Ecto neural progenitor cell (in vitro differentiated cells): ENCODE measurements at regions not wholly inside any gene's neighbourhood (a gene's known extent, or its start where the extent isn't known, plus 50 kb on each side); places are given as distances from the start of the nearest gene placed in this dataset.

ENCODE experiments used
- DNase-seq: peaks from one replicate; pipeline ENCODE4 v3.0.0-alpha.2; 2018; ENCODE audit warnings: low spot score

DNA sequence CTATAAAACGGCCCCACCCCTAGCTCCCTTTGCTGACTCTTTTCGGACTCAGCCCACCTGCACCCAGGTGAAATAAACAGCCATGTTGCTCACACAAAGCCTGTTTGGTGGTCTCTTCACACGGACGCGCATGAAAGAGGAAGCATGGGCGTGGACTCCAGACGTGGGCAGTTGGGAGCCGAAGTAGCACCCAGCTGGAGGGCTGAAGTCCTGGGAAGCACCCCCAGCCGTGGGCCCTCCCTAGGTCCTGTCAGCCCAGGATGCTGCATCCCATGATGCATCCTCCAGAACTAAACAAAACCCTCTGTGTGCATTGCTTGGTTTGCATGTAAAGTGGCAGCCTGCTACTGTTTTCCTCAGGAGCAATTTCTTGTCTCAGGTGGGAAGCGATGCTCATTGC is 62.1 kb upstream of the CFAP46 start:
- no peak for DNase-seq

GRCh38 chr10:133003188-133003587 is 60.8 kb upstream of the CFAP46 start:
- DNase-seq, result no peak

GRCh38 chr10:133002685-133003084 is 60.3 kb upstream of the CFAP46 start:
- no peak for DNase-seq

DNA sequence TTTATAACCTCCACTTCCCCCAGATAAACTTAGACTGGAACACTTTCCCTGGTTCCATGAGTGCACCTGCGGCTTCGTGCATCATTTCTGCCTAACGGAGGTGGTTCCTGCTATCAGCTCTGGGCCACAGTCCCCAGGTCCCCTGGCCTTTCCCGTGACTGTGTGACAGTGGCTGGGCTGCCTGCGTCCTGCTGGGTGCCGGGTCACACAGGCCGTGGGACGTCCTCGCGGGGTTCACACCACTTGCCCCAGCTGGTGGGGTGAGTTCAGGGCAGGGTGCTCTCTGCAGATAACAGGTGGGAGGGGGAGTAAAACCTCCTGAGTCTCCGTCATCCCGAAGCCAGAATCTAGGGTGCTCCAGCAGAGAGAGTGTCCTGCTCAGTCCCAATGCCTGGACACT is 58.7 kb upstream of the CFAP46 start:
- no peak for DNase-seq

- DNase-seq, result no peak
Measured at GRCh38 chr10:133000648-133001047, 58.3 kb upstream of the CFAP46 start.

GRCh38 chr10:132997517-132998265 is 55.3 kb upstream of the CFAP46 start:
- DNase-seq, result no peak

DNA sequence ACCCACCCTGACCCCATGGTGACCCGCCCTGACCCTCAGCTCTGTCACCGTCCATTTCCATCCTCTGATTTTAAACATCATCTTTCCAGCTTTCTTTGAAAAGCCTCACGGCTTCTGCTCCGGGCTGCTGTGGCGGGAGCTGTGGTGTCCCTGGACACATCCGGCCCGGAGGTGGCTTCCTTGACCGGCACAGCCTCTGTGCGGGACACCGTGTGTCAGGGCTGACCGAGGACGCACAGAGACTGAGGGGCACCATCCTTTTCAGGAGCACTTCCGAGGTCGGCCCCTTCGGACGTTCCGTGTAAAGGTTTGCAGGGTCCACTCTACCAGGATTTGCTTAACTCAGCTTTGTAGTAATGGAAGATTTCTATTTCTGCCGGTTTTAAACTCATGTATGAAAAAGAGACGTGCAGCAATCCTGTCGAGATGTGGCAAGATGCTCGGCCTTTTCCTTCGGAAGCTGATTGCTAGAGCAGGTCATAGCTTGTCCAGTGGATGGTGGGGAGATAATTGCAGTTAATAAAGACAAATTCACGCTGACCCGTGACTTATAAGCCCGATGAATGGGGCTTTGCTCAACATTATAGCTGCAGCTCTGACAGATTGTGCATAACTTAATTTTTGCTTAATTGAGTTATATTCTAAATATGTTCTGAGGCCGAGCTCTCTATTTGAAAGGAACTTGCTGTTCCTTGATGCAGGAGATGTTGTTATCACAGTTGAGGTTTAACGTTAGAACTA is 54.4 kb upstream of the CFAP46 start:
- DNase-seq, result no peak

DNA sequence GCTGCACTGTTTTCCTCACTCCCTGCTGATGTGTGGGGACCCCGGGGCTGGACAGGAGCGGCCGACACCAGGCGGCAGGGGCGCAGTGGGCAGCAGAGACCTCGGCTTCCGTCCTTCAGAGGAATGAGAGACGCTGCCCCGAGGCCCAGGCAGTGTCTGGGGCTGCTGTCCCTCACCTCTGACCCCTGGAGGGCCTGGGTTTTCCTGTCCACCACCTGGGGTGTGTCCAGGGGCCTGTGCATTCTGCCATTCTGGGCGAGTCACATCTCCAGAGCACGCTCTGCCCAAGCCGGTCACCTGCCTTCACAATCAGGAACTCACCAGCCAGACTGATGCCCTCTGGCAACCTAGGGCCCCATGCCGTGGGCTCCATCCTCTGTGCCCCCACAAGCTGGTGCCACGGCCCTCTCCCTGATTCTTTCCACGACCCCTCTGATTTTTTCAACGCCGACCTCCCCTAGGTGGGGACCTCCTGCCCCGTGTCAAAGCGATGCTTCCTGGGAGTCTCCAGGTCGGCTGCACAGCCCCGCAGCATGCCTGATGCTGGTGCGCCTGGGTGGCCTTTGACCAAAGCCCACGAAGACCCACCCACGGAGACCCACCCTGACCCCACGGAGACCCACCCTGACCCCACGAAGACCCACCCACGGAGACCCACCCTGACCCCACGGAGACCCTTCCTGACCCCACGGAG is 53.7 kb upstream of the CFAP46 start:
- no peak for DNase-seq

DNA sequence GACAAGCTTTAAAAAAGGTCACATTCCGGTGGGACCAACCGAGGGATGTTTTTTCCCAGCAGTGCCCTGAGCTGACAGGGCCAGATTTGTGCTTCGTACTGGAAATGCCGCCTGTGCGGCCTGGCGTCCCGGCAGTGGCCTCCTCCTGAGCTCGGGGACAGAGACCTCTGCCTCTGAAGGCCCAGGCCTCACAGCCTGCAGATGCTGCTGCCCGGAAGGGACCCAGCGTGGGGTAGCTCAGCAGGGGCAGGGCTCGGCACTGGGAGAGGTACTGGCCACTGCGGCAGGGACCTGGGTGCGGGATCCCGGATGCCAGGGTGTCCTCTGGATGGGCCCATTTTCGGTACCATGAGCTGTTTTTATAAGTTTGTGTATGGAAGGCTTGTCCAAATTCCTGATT is 52.4 kb upstream of the CFAP46 start:
- DNase-seq, result no peak

- DNase-seq, result no peak
Measured at GRCh38 chr10:132994185-132994796, 51.9 kb upstream of the CFAP46 start.

- no peak for DNase-seq
Measured at GRCh38 chr10:132993271-132994184, 51.2 kb upstream of the CFAP46 start.

GRCh38 chr10:132992433-132993215 is 50.3 kb upstream of the CFAP46 start:
- no peak for DNase-seq
